K562 (cell line): ENCODE measurements at regions not wholly inside any gene's neighbourhood (a gene's known extent, or its start where the extent isn't known, plus 50 kb on each side); places are given as distances from the start of the nearest gene placed in this dataset.

ENCODE experiments used
- BRD4 ChIP-seq: fragments of 200-600 bp; sonication (generic); IDR thresholded peaks from 2 replicates; pipeline ENCODE4 v1.6.1; 2017; ENCODE audit warnings: inconsistent platforms
- CBX3 ChIP-seq, 2 experiments: IDR thresholded peaks; 1 replicate in 1 of 2; 2 replicates in 1 of 2; pipeline ENCODE4 v1.6.1; 2012; ENCODE audit warnings: inconsistent platforms in 2 of 2, low read length in 2 of 2, borderline replicate concordance in 1 of 2, control low read depth in 1 of 2
- DACH1 ChIP-seq: fragments of 450-650 bp; IDR thresholded peaks from 2 replicates; pipeline ENCODE4 v1.6.1; 2018; ENCODE audit not compliant: partially characterized antibody
- DNMT1 ChIP-seq: fragments of 450-650 bp; IDR thresholded peaks from 2 replicates; pipeline ENCODE4 v1.6.1; 2016; ENCODE audit warnings: antibody characterized with exemption, mild to moderate bottlenecking
- ETV5 ChIP-seq: sonication (generic); formaldehyde crosslinking; IDR thresholded peaks from 2 replicates; pipeline ENCODE4 v1.4.0; 2020; ENCODE audit warnings: low read depth, mild to moderate bottlenecking, missing genetic modification reagents
- FOS ChIP-seq: IDR thresholded peaks from 3 replicates; pipeline ENCODE4 v1.6.1; 2011; ENCODE audit not compliant: insufficient read length; ENCODE audit errors: extremely low read depth
- FOSL1 ChIP-seq: fragments of 200-800 bp; sonication (Bioruptor generic); conservative IDR thresholded peaks from 2 replicates; pipeline ENCODE4 v1.6.1; 2016; ENCODE audit warnings: missing genetic modification characterization, missing compliant biosample characterization
- FOXK2 ChIP-seq, 2 experiments: fragments of 450-650 bp; IDR thresholded peaks in 1 of 2; conservative IDR thresholded peaks in 1 of 2; 2 replicates each; pipeline ENCODE4 v1.6.1; 2016; ENCODE audit warnings: low read depth in 2 of 2, mild to moderate bottlenecking in 1 of 2
- GABPA ChIP-seq: fragments of 200-800 bp; sonication (Bioruptor generic); conservative IDR thresholded peaks from 2 replicates; pipeline ENCODE4 v1.6.1; 2016; ENCODE audit warnings: low read depth, missing genetic modification characterization, missing compliant biosample characterization
- GATAD2A ChIP-seq: fragments of 450-650 bp; IDR thresholded peaks from 2 replicates; pipeline ENCODE4 v1.6.1; 2017
- GTF2B ChIP-seq: IDR thresholded peaks from 2 replicates; pipeline ENCODE4 v1.6.1; 2011; ENCODE audit not compliant: insufficient read length; ENCODE audit errors: extremely low read depth
- HDAC6 ChIP-seq: IDR thresholded peaks from 2 replicates; pipeline ENCODE4 v1.6.1; 2012; ENCODE audit warnings: low read depth, mild to moderate bottlenecking, control low read depth, inconsistent platforms, low read length, moderate library complexity
- HINFP ChIP-seq: fragments of 450-650 bp; conservative IDR thresholded peaks from 2 replicates; pipeline ENCODE4 v1.6.1; 2016; ENCODE audit warnings: missing genetic modification characterization, low read depth, mild to moderate bottlenecking, control low read depth, missing compliant biosample characterization
- LCOR ChIP-seq: sonication (generic); formaldehyde crosslinking; IDR thresholded peaks from 2 replicates; pipeline ENCODE4 v1.8.0; 2022; ENCODE audit warnings: mild to moderate bottlenecking, missing genetic modification reagents
- MED1 ChIP-seq: sonication (generic); formaldehyde crosslinking; IDR thresholded peaks from 2 replicates; pipeline ENCODE4 v1.8.1; 2023; ENCODE audit warnings: missing genetic modification reagents, borderline replicate concordance
- NR1H2 ChIP-seq: sonication (generic); formaldehyde crosslinking; IDR thresholded peaks from 2 replicates; pipeline ENCODE4 v1.4.0; 2020; ENCODE audit warnings: mild to moderate bottlenecking, missing genetic modification reagents
- NR2C2 ChIP-seq, 2 experiments: fragments of 200-800 bp in 1 of 2; sonication (Bioruptor generic) in 1 of 2; sonication (generic) in 1 of 2; formaldehyde crosslinking in 1 of 2; IDR thresholded peaks; 2 replicates each; pipeline versions ENCODE4 v1.6.1 to v1.8.0; 2016 to 2022; ENCODE audit warnings: mild to moderate bottlenecking in 1 of 2, missing compliant biosample characterization in 1 of 2, missing genetic modification characterization in 1 of 2, missing genetic modification reagents in 1 of 2
- RBM34 ChIP-seq: fragments of 200-400 bp; formaldehyde crosslinking; IDR thresholded peaks from 2 replicates; pipeline ENCODE4 v1.6.1; 2018; ENCODE audit warnings: low read length, borderline replicate concordance; ENCODE audit not compliant: insufficient read depth
- SMARCC2 ChIP-seq: fragments of 450-650 bp; IDR thresholded peaks from 2 replicates; pipeline ENCODE4 v1.6.1; 2017; ENCODE audit warnings: antibody characterized with exemption, moderate library complexity, mild to moderate bottlenecking, low read depth
- ZFP1 ChIP-seq: fragments of 450-650 bp; formaldehyde crosslinking; IDR thresholded peaks from 2 replicates; pipeline ENCODE4 v1.4.0; 2020; ENCODE audit warnings: mild to moderate bottlenecking, mixed read lengths
- ZNF197 ChIP-seq: fragments of 200-800 bp; sonication (Bioruptor generic); IDR thresholded peaks from 2 replicates; pipeline ENCODE4 v1.6.1; 2016; ENCODE audit warnings: low read depth, missing genetic modification characterization, missing compliant biosample characterization
- ZNF324 ChIP-seq: fragments of 250-450 bp; sonication (Bioruptor Pico); IDR thresholded peaks from 2 replicates; pipeline ENCODE4 v1.4.0; 2020; ENCODE audit warnings: mild to moderate bottlenecking
- ZNF75A ChIP-seq: fragments of 450-650 bp; formaldehyde crosslinking; IDR thresholded peaks from 2 replicates; pipeline ENCODE4 v1.4.0; 2020; ENCODE audit warnings: mild to moderate bottlenecking
- TF ChIP-seq, protein P1 (sequence below): fragments of 450-650 bp; IDR thresholded peaks from 2 replicates; pipeline ENCODE4 v1.6.1; 2017; ENCODE audit warnings: antibody characterized with exemption
- TF ChIP-seq, protein P2 (sequence below): sonication (generic); formaldehyde crosslinking; IDR thresholded peaks from 2 replicates; pipeline ENCODE4 v1.4.0; 2020; ENCODE audit warnings: mild to moderate bottlenecking, missing genetic modification reagents

GRCh38 chr2:177328056-177328455 is 63.5 kb upstream of the NFE2L2 start (continued):
- no peak for TF ChIP-seq NR1H2 (CRISPR knock-in tag)
- no peak for TF ChIP-seq GTF2B
- peak; percentile 18 for TF ChIP-seq DACH1
- TF ChIP-seq FOS, result no peak
- TF ChIP-seq GABPA, result no peak
- TF ChIP-seq, protein P1, sequence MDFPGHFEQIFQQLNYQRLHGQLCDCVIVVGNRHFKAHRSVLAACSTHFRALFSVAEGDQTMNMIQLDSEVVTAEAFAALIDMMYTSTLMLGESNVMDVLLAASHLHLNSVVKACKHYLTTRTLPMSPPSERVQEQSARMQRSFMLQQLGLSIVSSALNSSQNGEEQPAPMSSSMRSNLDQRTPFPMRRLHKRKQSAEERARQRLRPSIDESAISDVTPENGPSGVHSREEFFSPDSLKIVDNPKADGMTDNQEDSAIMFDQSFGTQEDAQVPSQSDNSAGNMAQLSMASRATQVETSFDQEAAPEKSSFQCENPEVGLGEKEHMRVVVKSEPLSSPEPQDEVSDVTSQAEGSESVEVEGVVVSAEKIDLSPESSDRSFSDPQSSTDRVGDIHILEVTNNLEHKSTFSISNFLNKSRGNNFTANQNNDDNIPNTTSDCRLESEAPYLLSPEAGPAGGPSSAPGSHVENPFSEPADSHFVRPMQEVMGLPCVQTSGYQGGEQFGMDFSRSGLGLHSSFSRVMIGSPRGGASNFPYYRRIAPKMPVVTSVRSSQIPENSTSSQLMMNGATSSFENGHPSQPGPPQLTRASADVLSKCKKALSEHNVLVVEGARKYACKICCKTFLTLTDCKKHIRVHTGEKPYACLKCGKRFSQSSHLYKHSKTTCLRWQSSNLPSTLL, result no peak
- no peak for TF ChIP-seq RBM34
- TF ChIP-seq ZNF197 (CRISPR knock-in tag), result 0 out of 2 replicates have a peak, but pooled peaks have one; percentile 31
- TF ChIP-seq SMARCC2, result no peak; the same call in 1 of the 2 replicates
- no peak for TF ChIP-seq BRD4
- no peak for TF ChIP-seq HINFP (tag)
- TF ChIP-seq LCOR (CRISPR knock-in tag), result no peak
- TF ChIP-seq FOSL1 (tag), result 0 out of 2 replicates have a peak, but pooled peaks have one; percentile 25
- TF ChIP-seq CBX3 (IDR thresholded peaks at IDR 0.05; ENCODE audit: borderline replicate concordance in 1 of 2, low read length in 2 of 2), result no peak
- no peak for TF ChIP-seq HDAC6
- TF ChIP-seq, protein P2, sequence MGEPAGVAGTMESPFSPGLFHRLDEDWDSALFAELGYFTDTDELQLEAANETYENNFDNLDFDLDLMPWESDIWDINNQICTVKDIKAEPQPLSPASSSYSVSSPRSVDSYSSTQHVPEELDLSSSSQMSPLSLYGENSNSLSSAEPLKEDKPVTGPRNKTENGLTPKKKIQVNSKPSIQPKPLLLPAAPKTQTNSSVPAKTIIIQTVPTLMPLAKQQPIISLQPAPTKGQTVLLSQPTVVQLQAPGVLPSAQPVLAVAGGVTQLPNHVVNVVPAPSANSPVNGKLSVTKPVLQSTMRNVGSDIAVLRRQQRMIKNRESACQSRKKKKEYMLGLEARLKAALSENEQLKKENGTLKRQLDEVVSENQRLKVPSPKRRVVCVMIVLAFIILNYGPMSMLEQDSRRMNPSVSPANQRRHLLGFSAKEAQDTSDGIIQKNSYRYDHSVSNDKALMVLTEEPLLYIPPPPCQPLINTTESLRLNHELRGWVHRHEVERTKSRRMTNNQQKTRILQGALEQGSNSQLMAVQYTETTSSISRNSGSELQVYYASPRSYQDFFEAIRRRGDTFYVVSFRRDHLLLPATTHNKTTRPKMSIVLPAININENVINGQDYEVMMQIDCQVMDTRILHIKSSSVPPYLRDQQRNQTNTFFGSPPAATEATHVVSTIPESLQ, result no peak
- no peak for TF ChIP-seq ZNF324 (CRISPR knock-in tag)
- TF ChIP-seq FOXK2 (conservative IDR thresholded peaks at IDR 0.05 in 1 of 2, IDR thresholded peaks at IDR 0.05 in 1 of 2; ENCODE audit: low read depth in 2 of 2), result no peak
- TF ChIP-seq ETV5 (CRISPR knock-in tag), result no peak
- TF ChIP-seq ZNF75A (CRISPR knock-in tag), result no peak
- TF ChIP-seq GATAD2A, result no peak
- no peak for TF ChIP-seq MED1 (CRISPR knock-in tag)
- TF ChIP-seq DNMT1, result no peak
- no peak for TF ChIP-seq NR2C2 (CRISPR knock-in tag; IDR thresholded peaks at IDR 0.05)
- TF ChIP-seq NR2C2 (tag; IDR thresholded peaks at IDR 0.05), result peak; percentile 37; the same call in 1 of the 2 replicates
- TF ChIP-seq ZFP1 (CRISPR knock-in tag), result no peak
